ENCODE measurements at regions not wholly inside any gene's neighbourhood (a gene's known extent, or its start where the extent isn't known, plus 50 kb on each side); places are given as distances from the start of the nearest gene placed in this dataset.
A peak's percentile ranks its signal among the peaks of the same experiment; 100 is the strongest.

- DNase-seq (ENCODE audit: low read depth), result no peak
Measured at GRCh38 chrX:27924718-27925117, 56.5 kb downstream of the DCAF8L1 start.

DNA sequence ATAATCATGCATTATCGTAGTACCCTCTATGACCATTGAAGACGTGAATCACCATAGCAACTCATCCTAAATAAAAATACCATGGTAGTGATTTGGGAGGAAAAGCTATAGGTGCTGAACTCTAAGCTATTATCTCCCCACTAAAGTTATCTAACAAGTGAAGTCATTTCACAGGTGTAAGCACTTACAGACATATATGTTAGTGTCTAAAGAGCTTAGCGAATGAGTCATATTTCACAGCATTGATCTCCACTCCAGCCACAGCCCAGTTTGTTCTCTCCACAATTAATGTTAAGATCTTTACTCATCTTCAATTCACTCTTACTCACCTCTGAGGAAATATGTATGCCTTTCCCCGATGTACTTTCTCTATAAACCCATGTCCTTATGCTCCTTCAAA lies 57.0 kb downstream of the DCAF8L1 start:
- no peak for DNase-seq (ENCODE audit: low read depth)

DNA sequence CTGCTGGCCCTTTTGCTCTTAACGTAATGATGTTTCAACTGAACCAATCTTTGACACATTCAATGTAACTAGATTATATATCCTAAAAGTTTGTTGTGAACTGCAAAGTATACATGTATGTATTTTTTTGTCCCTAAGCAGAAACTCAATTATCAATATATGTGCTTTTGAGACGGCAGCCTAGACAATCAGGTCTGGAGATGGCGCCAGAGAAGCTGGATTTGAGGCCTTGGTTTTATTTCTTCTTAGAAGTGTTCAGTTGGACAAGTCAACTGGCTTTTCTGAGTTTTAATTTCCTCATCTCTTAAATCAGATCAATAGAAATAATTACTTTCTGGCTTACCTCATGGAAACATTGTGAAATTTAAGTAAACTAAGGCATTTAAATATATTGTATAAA lies 62.5 kb downstream of the DCAF8L1 start:
- DNase-seq (ENCODE audit: low read depth), result no peak

GRCh38 chrX:27917713-27918500 lies 63.3 kb downstream of the DCAF8L1 start:
- no peak for DNase-seq (ENCODE audit: low read depth)

DNA sequence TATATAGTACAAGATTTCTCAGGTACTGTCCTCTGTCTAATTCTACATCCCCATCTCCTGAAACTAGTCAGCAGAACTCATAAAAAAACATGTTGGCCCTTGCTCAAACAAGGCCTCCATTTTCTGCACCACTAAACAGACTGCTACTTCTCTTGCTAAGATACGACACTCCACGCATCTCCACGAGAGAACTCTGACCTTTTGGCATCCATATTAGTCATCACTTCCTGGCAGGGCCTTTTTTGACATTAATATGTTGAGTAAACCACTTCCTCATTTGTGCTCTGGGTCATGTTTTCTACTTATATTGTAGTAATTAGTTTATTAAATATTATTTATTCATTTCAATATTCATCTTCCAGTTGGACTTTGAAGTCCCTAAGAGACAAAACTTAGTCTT lies 65.6 kb downstream of the DCAF8L1 start:
- no peak for DNase-seq (ENCODE audit: low read depth)

GRCh38 chrX:27910412-27910811 lies 70.8 kb downstream of the DCAF8L1 start:
- DNase-seq (ENCODE audit: low read depth), result no peak

DNA sequence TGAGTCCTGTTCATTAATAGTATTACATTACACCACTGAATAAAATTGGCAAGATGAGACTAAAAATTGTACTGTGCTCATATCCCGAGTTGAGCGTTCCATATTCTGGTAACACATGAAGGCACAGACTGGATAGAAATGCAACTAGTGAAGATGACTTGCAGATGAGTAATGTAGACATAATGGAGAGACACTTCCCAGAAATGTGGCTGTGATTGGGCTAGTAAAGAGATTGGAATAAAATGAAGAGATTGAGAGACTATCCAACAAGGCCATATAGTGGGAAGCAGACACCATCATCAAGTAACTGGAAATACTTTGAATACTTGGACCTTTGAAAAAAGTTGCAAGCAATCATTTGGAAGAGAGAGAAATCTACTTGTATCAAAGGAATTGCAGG lies 77.3 kb downstream of the DCAF8L1 start:
- DNase-seq (ENCODE audit: low read depth), result no peak

- no peak for DNase-seq (ENCODE audit: low read depth)
Measured at GRCh38 chrX:27893871-27894270, 86.1 kb downstream of the MAGEB10 start.

- DNase-seq (ENCODE audit: low read depth), result no peak
Measured at GRCh38 chrX:27893211-27893610, 85.4 kb downstream of the MAGEB10 start.

DNA sequence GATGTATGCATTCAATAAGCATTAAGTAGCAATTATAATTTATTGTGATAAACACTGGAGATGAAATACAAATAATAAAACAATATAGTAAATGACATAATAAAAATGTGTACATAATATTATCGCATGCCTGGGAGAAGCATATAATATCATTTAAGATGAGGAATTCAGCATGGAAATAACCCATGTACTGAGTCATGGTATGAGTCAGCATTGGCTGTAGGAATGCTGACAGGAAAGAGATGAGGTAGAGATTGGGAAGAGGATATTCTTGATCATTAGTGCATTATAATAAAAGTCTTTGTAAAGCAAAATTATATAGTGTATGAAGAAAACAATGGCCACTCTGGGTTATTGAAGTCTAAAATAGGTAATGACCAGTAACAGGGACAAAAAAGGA lies 82.8 kb downstream of the MAGEB10 start:
- peak; percentile 18 for DNase-seq (ENCODE audit: low read depth)

DNA sequence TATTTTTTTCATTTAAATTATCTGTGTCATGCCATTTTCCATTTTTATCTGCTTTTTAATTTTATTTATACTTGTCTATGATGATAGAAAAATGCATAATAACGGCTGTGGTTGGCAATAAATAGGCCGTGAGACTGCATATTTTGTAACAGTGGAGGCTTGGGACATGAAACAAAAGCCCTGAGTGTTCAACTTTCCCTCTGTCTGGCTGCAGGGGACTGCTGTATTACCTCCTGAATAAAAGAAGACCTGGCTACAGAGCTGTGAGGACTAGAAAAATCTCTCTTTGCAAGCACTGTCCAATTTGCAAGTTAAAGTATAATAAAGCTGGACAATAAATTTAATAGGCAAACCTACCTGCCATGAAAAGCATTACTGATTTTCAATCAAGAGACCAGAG lies 82.1 kb downstream of the MAGEB10 start:
- no peak for DNase-seq (ENCODE audit: low read depth)

DNA sequence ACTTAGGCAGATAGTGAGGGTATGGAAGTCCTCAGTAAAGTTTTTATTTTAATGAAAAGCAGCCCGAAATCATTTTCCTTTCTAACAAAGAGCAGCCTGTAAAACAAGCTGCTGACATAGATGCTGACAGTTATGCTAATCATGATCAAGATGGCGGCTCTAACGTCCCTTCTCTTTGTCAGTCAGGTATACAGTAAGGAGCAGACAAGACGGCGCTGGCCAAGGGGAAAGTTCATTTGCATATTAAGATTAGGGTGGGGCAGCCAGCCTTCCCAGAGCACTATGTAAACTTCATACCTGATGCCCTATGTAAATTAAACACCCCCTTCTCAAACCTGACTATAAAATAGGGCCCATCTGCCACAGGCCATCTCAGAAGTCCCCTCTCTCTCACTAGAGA lies 76.9 kb downstream of the MAGEB10 start:
- DNase-seq (ENCODE audit: low read depth), result no peak

GRCh38 chrX:27883468-27884092 lies 75.8 kb downstream of the MAGEB10 start:
- DNase-seq (ENCODE audit: low read depth), result no peak

- DNase-seq (ENCODE audit: low read depth), result no peak
Measured at GRCh38 chrX:27882695-27883094, 74.9 kb downstream of the MAGEB10 start.

DNA sequence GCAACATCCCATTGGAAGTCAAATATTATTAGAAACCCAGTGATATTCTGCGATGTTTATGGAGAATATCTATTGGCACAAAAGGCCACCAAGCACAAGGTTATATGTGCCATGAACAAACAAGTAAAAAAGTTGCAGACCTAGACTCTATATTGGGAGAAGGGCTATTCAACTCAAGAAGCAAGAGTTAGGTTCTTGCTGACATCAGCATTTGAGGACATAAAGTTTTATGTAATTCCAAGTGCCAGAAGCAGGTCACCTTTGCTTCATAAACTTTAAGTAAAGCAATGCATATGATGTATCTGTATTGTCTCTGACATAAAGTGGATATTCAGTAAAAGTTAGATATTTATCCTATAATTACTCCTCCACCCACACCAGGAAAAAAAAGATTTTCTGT lies 71.1 kb downstream of the MAGEB10 start:
- DNase-seq (ENCODE audit: low read depth), result no peak
